ENCODE measurements at regions not wholly inside any gene's neighbourhood (a gene's known extent, or its start where the extent isn't known, plus 50 kb on each side); places are given as distances from the start of the nearest gene placed in this dataset.

DNA sequence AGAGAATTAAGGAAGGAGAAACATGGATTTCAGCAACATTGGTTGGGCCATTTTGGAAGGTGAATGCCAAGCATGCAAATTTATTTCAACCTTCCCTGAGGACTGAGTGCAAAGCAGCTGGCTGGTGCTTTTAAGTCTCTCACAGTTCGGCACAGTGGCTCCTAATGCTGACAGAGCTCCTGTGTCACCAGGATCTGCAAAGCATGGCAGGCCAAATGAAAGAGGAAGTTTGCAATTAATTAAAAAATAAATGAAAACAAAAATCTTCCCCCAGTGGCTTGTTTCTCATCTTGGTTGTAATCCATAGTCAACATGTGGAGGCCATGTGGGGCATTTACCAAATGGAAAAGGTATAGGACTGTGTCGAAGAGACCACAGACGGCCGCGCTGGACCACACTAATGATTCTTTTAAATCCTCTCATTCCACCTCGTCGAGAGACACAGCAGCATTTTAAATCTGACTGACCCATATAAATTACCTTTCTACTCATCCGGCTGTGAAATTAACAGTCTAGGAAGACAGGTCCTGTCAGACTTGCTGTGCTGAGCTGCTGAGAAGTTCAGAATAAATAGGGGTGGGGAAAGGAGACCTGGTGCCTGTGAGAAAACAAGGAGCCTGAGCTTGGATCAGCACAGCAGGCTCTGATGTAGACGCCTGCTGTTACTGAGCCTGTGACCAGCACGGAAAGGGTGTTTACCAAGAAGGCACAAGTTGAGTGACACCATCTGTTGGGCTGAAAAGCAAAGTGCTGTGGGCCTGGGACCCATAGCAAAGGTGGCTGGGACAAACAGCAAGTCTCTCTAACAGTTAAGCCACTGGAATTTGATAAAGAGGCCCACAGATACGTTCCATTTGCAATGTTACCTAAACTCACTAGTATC, 136.0 kb upstream of the COL1A2 start:
- Histone ChIP-seq H3K79me1 (ENCODE audit: low read length) (no peaks in the 10 kb centered on the region), H2BK120ac (ENCODE audit: insufficient read depth, low read length, poor library complexity) (no peak overlapping the region), H3K36me3 (ENCODE audit: control insufficient read depth in 1 of 2, insufficient read depth in 2 of 2, low read length in 2 of 2) (no peaks in the 10 kb centered on the region), H3K9ac (ENCODE audit: low read length) (no peak overlapping the region), H2BK5ac (ENCODE audit: low read depth, low read length, poor library complexity) (no peak overlapping the region), H3K23ac (ENCODE audit: low read length) (no peak overlapping the region), H3K27me3 (ENCODE audit: insufficient read depth, low read length) (no peaks in the 10 kb centered on the region), H3K4me3 (ENCODE audit: low read depth, low read length) (no peak overlapping the region), H3K14ac (ENCODE audit: low read length) (no peak overlapping the region), H3K27ac (ENCODE audit: low read depth, low read length) (no peak overlapping the region), H3K18ac (ENCODE audit: low read length) (no peak overlapping the region), H3K79me2 (ENCODE audit: control insufficient read depth, insufficient read depth, low read length, poor library complexity) (no peaks in the 10 kb centered on the region), H2AFZ (ENCODE audit: insufficient read depth, low read length, poor library complexity) (no peak overlapping the region), H2AK5ac (ENCODE audit: low read length) (no peak overlapping the region), H3K9me3 (ENCODE audit: insufficient read depth, low read depth, low read length) (no peaks in the 10 kb centered on the region), H4K12ac (ENCODE audit: low read depth, low read length) (no peak overlapping the region), H3K4ac (ENCODE audit: low read depth, low read length) (no peak overlapping the region), H4K91ac (ENCODE audit: low read depth, low read length) (no peak overlapping the region), H2BK12ac (ENCODE audit: low read length) (no peak overlapping the region), H4K8ac (ENCODE audit: low read depth, low read length) (no peak overlapping the region), H3K4me2 (ENCODE audit: low read length) (no peak overlapping the region), H3K4me1 (ENCODE audit: control insufficient read depth in 1 of 2, insufficient read depth in 2 of 2, low read length in 2 of 2) (no peaks in the 10 kb centered on the region)
- WGBS (ENCODE audit: extremely low coverage, insufficient coverage, insufficient read length) = no CpG with 5 or more reads among the region's 11 CpGs
- DNase-seq = no peak

DNA sequence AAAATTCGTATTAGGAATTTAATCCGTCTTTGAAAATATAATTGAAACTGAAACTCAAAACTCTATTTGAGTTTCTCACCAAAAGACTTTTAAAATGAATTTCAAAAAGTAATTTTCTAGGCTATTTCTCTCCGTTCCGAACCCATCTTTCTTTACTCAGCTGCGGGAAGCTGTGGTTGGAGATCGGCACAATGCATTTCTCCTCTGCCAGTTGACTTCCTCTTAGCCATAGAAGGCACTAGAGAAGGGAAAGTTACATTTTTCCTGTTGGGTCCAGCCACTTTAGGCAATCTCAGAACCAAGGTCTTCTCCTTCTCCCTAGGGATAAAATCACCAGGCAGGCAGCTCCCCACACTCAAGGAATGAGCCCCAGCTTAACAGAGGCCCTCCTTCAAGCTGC, 133.6 kb upstream of the COL1A2 start:
- no peak overlapping the region for H3K9ac ChIP-seq (ENCODE audit: low read length)
- no peak overlapping the region for H2AK5ac ChIP-seq (ENCODE audit: low read length)
- no peak overlapping the region for H4K8ac ChIP-seq (ENCODE audit: low read depth, low read length)
- no peak overlapping the region for H3K4me3 ChIP-seq (ENCODE audit: low read depth, low read length)
- H3K14ac ChIP-seq (ENCODE audit: low read length) = no peak overlapping the region
- no peak overlapping the region for H4K91ac ChIP-seq (ENCODE audit: low read depth, low read length)
- no peak overlapping the region for H2BK12ac ChIP-seq (ENCODE audit: low read length)
- no CpG with 5 or more reads among the region's 6 CpGs for WGBS (ENCODE audit: extremely low coverage, insufficient coverage, insufficient read length)
- H3K9me3 ChIP-seq (ENCODE audit: insufficient read depth, low read depth, low read length) = no peaks in the 10 kb centered on the region
- no peak overlapping the region for H2BK120ac ChIP-seq (ENCODE audit: insufficient read depth, low read length, poor library complexity)
- H2BK5ac ChIP-seq (ENCODE audit: low read depth, low read length, poor library complexity) = no peak overlapping the region
- H3K27me3 ChIP-seq (ENCODE audit: insufficient read depth, low read length) = no peaks in the 10 kb centered on the region
- H3K4me2 ChIP-seq (ENCODE audit: low read length) = no peak overlapping the region
- no peaks in the 10 kb centered on the region for H3K79me2 ChIP-seq (ENCODE audit: control insufficient read depth, insufficient read depth, low read length, poor library complexity)
- no peak overlapping the region for H3K23ac ChIP-seq (ENCODE audit: low read length)
- H2AFZ ChIP-seq (ENCODE audit: insufficient read depth, low read length, poor library complexity) = no peak overlapping the region
- no peaks in the 10 kb centered on the region for H3K79me1 ChIP-seq (ENCODE audit: low read length)
- no peak overlapping the region for H3K18ac ChIP-seq (ENCODE audit: low read length)
- H3K36me3 ChIP-seq (ENCODE audit: control insufficient read depth in 1 of 2, insufficient read depth in 2 of 2, low read length in 2 of 2) = no peaks in the 10 kb centered on the region
- H4K12ac ChIP-seq (ENCODE audit: low read depth, low read length) = no peak overlapping the region
- no peaks in the 10 kb centered on the region for H3K4me1 ChIP-seq (ENCODE audit: control insufficient read depth in 1 of 2, insufficient read depth in 2 of 2, low read length in 2 of 2)
- H3K4ac ChIP-seq (ENCODE audit: low read depth, low read length) = no peak overlapping the region
- H3K27ac ChIP-seq (ENCODE audit: low read depth, low read length) = no peak overlapping the region
- no peak for DNase-seq

DNA sequence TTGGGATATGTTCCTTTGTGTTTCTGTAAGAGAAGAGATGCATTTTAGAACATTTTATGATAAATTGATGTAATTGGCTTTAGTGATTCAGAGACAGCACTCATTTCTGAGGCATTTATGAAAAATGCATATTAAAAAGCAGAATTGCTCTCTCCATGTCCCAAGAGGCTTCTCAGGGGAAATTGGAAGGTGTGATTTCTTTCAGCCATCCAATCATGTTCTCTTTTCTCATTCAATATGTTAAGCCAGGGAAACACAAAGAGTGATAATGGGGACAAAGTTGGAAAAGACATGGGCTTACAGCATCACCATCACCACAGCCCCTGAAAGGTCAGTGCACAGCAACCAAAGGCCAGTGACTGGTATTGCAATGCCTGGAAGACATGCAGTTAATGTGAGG, 129.9 kb upstream of the COL1A2 start:
- DNase-seq = no peak
- H3K23ac ChIP-seq (ENCODE audit: low read length) = no peak overlapping the region
- H3K4me3 ChIP-seq (ENCODE audit: low read depth, low read length) = no peak overlapping the region
- no peak overlapping the region for H2AK5ac ChIP-seq (ENCODE audit: low read length)
- no peak overlapping the region for H2AFZ ChIP-seq (ENCODE audit: insufficient read depth, low read length, poor library complexity)
- no peak overlapping the region for H3K27ac ChIP-seq (ENCODE audit: low read depth, low read length)
- H2BK120ac ChIP-seq (ENCODE audit: insufficient read depth, low read length, poor library complexity) = no peak overlapping the region
- H4K8ac ChIP-seq (ENCODE audit: low read depth, low read length) = no peak overlapping the region
- H3K14ac ChIP-seq (ENCODE audit: low read length) = no peak overlapping the region
- H3K18ac ChIP-seq (ENCODE audit: low read length) = no peak overlapping the region
- no peaks in the 10 kb centered on the region for H3K79me2 ChIP-seq (ENCODE audit: control insufficient read depth, insufficient read depth, low read length, poor library complexity)
- H3K4me2 ChIP-seq (ENCODE audit: low read length) = no peak overlapping the region
- H4K91ac ChIP-seq (ENCODE audit: low read depth, low read length) = no peak overlapping the region
- no peak overlapping the region for H3K4ac ChIP-seq (ENCODE audit: low read depth, low read length)
- no peaks in the 10 kb centered on the region for H3K79me1 ChIP-seq (ENCODE audit: low read length)
- H3K27me3 ChIP-seq (ENCODE audit: insufficient read depth, low read length) = no peaks in the 10 kb centered on the region
- H2BK5ac ChIP-seq (ENCODE audit: low read depth, low read length, poor library complexity) = no peak overlapping the region
- H3K36me3 ChIP-seq (ENCODE audit: control insufficient read depth in 1 of 2, insufficient read depth in 2 of 2, low read length in 2 of 2) = no peaks in the 10 kb centered on the region
- H3K9ac ChIP-seq (ENCODE audit: low read length) = no peak overlapping the region
- no peaks in the 10 kb centered on the region for H3K4me1 ChIP-seq (ENCODE audit: control insufficient read depth in 1 of 2, insufficient read depth in 2 of 2, low read length in 2 of 2)
- no peak overlapping the region for H2BK12ac ChIP-seq (ENCODE audit: low read length)
- H3K9me3 ChIP-seq (ENCODE audit: insufficient read depth, low read depth, low read length) = no peaks in the 10 kb centered on the region
- H4K12ac ChIP-seq (ENCODE audit: low read depth, low read length) = no peak overlapping the region

GRCh38 chr7:94265456-94265855, 129.2 kb upstream of the COL1A2 start:
- DNase-seq = no peak
- H3K36me3 ChIP-seq (ENCODE audit: control insufficient read depth in 1 of 2, insufficient read depth in 2 of 2, low read length in 2 of 2) = no peaks in the 10 kb centered on the region
- H3K18ac ChIP-seq (ENCODE audit: low read length) = no peak overlapping the region
- no peaks in the 10 kb centered on the region for H3K79me1 ChIP-seq (ENCODE audit: low read length)
- no peak overlapping the region for H3K4ac ChIP-seq (ENCODE audit: low read depth, low read length)
- H3K27me3 ChIP-seq (ENCODE audit: insufficient read depth, low read length) = no peaks in the 10 kb centered on the region
- no peak overlapping the region for H4K8ac ChIP-seq (ENCODE audit: low read depth, low read length)
- no peak overlapping the region for H3K4me2 ChIP-seq (ENCODE audit: low read length)
- H2BK5ac ChIP-seq (ENCODE audit: low read depth, low read length, poor library complexity) = no peak overlapping the region
- no peak overlapping the region for H2BK12ac ChIP-seq (ENCODE audit: low read length)
- H3K4me1 ChIP-seq (ENCODE audit: control insufficient read depth in 1 of 2, insufficient read depth in 2 of 2, low read length in 2 of 2) = no peaks in the 10 kb centered on the region
- no peak overlapping the region for H3K23ac ChIP-seq (ENCODE audit: low read length)
- no peak overlapping the region for H2BK120ac ChIP-seq (ENCODE audit: insufficient read depth, low read length, poor library complexity)
- H4K91ac ChIP-seq (ENCODE audit: low read depth, low read length) = no peak overlapping the region
- H3K9me3 ChIP-seq (ENCODE audit: insufficient read depth, low read depth, low read length) = no peaks in the 10 kb centered on the region
- H3K27ac ChIP-seq (ENCODE audit: low read depth, low read length) = no peak overlapping the region
- WGBS (ENCODE audit: extremely low coverage, insufficient coverage, insufficient read length) = no CpG with 5 or more reads among the region's 2 CpGs
- no peak overlapping the region for H2AK5ac ChIP-seq (ENCODE audit: low read length)
- no peak overlapping the region for H3K4me3 ChIP-seq (ENCODE audit: low read depth, low read length)
- no peak overlapping the region for H3K14ac ChIP-seq (ENCODE audit: low read length)
- no peak overlapping the region for H2AFZ ChIP-seq (ENCODE audit: insufficient read depth, low read length, poor library complexity)
- H3K79me2 ChIP-seq (ENCODE audit: control insufficient read depth, insufficient read depth, low read length, poor library complexity) = no peaks in the 10 kb centered on the region
- no peak overlapping the region for H3K9ac ChIP-seq (ENCODE audit: low read length)
- H4K12ac ChIP-seq (ENCODE audit: low read depth, low read length) = no peak overlapping the region
